H1 (cell line): ENCODE measurements at regions not wholly inside any gene's neighbourhood (a gene's known extent, or its start where the extent isn't known, plus 50 kb on each side); places are given as distances from the start of the nearest gene placed in this dataset.

Source experiments
- CHD7 ChIP-seq: fragments of 300-600 bp; sonication (generic); IDR thresholded peaks from 2 replicates; pipeline ENCODE4 v1.7.1; 2012; ENCODE audit warnings: low read length, moderate library complexity, mild to moderate bottlenecking, inconsistent platforms; ENCODE audit not compliant: insufficient replicate concordance
- CTBP2 ChIP-seq: IDR thresholded peaks from 2 replicates; pipeline ENCODE4 v1.7.0; 2011; ENCODE audit warnings: borderline replicate concordance, mild to moderate bottlenecking, moderate library complexity, mixed read lengths, low read length; ENCODE audit not compliant: insufficient read depth, insufficient read length
- HDAC2 ChIP-seq, 2 experiments: fragments of 300-600 bp in 1 of 2; sonication (generic) in 1 of 2; IDR thresholded peaks; 2 replicates each; pipeline ENCODE4 v1.6.1; 2011 to 2012; ENCODE audit warnings: low read depth in 2 of 2, low read length in 2 of 2, mild to moderate bottlenecking in 2 of 2, moderate library complexity in 2 of 2, borderline replicate concordance in 1 of 2, inconsistent platforms in 1 of 2
- KDM1A ChIP-seq: fragments of 200-600, 300-600 bp; sonication (generic); IDR thresholded peaks from 2 replicates; pipeline ENCODE4 v1.7.1; 2016; ENCODE audit warnings: mild to moderate bottlenecking, low read length, borderline replicate concordance
- KDM5A ChIP-seq: fragments of 200-600 bp; IDR thresholded peaks from 2 replicates; pipeline ENCODE4 v1.7.1; 2012; ENCODE audit warnings: mild to moderate bottlenecking, low read length, inconsistent platforms, mixed read lengths
- POLR2A ChIP-seq, 2 experiments: IDR thresholded peaks; 1 replicate in 1 of 2; 2 replicates in 1 of 2; pipeline ENCODE4 v1.6.1; 2011; ENCODE audit warnings: low read depth in 2 of 2, low read length in 2 of 2, mild to moderate bottlenecking in 2 of 2; ENCODE audit errors: control extremely low read depth in 1 of 2
- POLR2AphosphoS5 ChIP-seq: IDR thresholded peaks from 2 replicates; pipeline ENCODE4 v1.6.1; 2011; ENCODE audit warnings: low read depth, low read length
- RAD21 ChIP-seq, 2 experiments: IDR thresholded peaks in 1 of 2; conservative IDR thresholded peaks in 1 of 2; 2 replicates each; pipeline ENCODE4 v1.6.1; 2011; ENCODE audit warnings: low read depth in 2 of 2, low read length in 2 of 2, improper control_type of control experiment in 1 of 2, inconsistent platforms in 1 of 2, mild to moderate bottlenecking in 1 of 2, moderate library complexity in 1 of 2
- SAP30 ChIP-seq: fragments of 300-600 bp; sonication (generic); IDR thresholded peaks from 2 replicates; pipeline ENCODE4 v1.7.1; 2012; ENCODE audit warnings: low read length, moderate library complexity, mild to moderate bottlenecking, inconsistent platforms; ENCODE audit not compliant: insufficient read depth, insufficient replicate concordance

GRCh38 chr12:28795311-28795710 is 353.8 kb upstream of the FAR2 start (continued):
- no peak for TF ChIP-seq CHD7
- TF ChIP-seq KDM5A = no peak
- no peak for TF ChIP-seq SAP30
- TF ChIP-seq RAD21 (IDR thresholded peaks at IDR 0.05 in 1 of 2, conservative IDR thresholded peaks at IDR 0.05 in 1 of 2; ENCODE audit: low read depth in 2 of 2, low read length in 2 of 2) = no peak
- TF ChIP-seq KDM1A = no peak
- no peak for TF ChIP-seq HDAC2 (IDR thresholded peaks at IDR 0.05; ENCODE audit: borderline replicate concordance in 1 of 2, low read depth in 2 of 2, low read length in 2 of 2)
- no peak for TF ChIP-seq CTBP2
- TF ChIP-seq POLR2AphosphoS5 = no peak
- TF ChIP-seq POLR2A (IDR thresholded peaks at IDR 0.05; ENCODE audit: control extremely low read depth in 1 of 2, low read depth in 2 of 2, low read length in 2 of 2) = no peak
